Keratinocyte (primary cell): ENCODE measurements at regions not wholly inside any gene's neighbourhood (a gene's known extent, or its start where the extent isn't known, plus 50 kb on each side); places are given as distances from the start of the nearest gene placed in this dataset.

Experiments used
- DNase-seq: peaks from one replicate; pipeline ENCODE4 v3.0.0-alpha.2; 2011; ENCODE audit warnings: low read depth, missing footprints, low spot score
- FAIRE-seq: peaks from 2 replicates; lab custom pipeline; 2011; peaks lifted over from hg19 to GRCh38; lab: Jason Lieb, UNC
- H2AFZ ChIP-seq: 2 replicates; pipeline ENCODE4 v1.6.0; 2012; ENCODE audit warnings: low read length, control low read depth, inconsistent platforms; ENCODE audit not compliant: control insufficient read depth
- H3K27ac ChIP-seq: 2 replicates; pipeline ENCODE4 v1.5.1; 2011; ENCODE audit warnings: low read length; ENCODE audit not compliant: control insufficient read depth, insufficient read depth
- H3K27me3 ChIP-seq: 3 replicates; pipeline ENCODE4 v1.6.0; 2011; ENCODE audit warnings: low read length; ENCODE audit not compliant: control insufficient read depth, insufficient read depth; ENCODE audit errors: extremely low read depth
- H3K36me3 ChIP-seq, 2 experiments: 2 replicates in 1 of 2; 3 replicates in 1 of 2; pipeline ENCODE4 v1.5.1; 2011; ENCODE audit warnings: low read length in 2 of 2, mild to moderate bottlenecking in 1 of 2; ENCODE audit not compliant: control insufficient read depth in 2 of 2, insufficient read depth in 2 of 2; ENCODE audit errors: extremely low read depth in 1 of 2
- H3K4me1 ChIP-seq: 3 replicates; pipeline ENCODE4 v1.5.1; 2011; ENCODE audit warnings: low read length; ENCODE audit not compliant: control insufficient read depth, insufficient read depth; ENCODE audit errors: extremely low read depth
- H3K4me2 ChIP-seq: 3 replicates; pipeline ENCODE4 v1.6.0; 2011; ENCODE audit warnings: low read depth, low read length; ENCODE audit not compliant: control insufficient read depth, insufficient read depth; ENCODE audit errors: extremely low read depth
- H3K4me3 ChIP-seq, 3 experiments: fragments of 200-600 bp in 1 of 3; sonication (generic) in 1 of 3; 2 replicates in 2 of 3; 3 replicates in 1 of 3; pipeline ENCODE4 v1.5.1; 2011 to 2016; ENCODE audit warnings: low read length in 3 of 3, mild to moderate bottlenecking in 3 of 3, control low read depth in 2 of 3, inconsistent platforms in 1 of 3, low read depth in 1 of 3, mixed read lengths in 1 of 3, mixed run types in 1 of 3, moderate library complexity in 1 of 3; ENCODE audit not compliant: control insufficient read depth in 2 of 3, insufficient read depth in 2 of 3; ENCODE audit errors: extremely low read depth in 1 of 3
- H3K79me2 ChIP-seq: 2 replicates; pipeline ENCODE4 v1.6.0; 2012; ENCODE audit warnings: low read length; ENCODE audit not compliant: control insufficient read depth, insufficient read depth
- H3K9ac ChIP-seq: 3 replicates; pipeline ENCODE4 v1.6.0; 2011; ENCODE audit warnings: low read length; ENCODE audit not compliant: control insufficient read depth, insufficient read depth; ENCODE audit errors: extremely low read depth
- H3K9me1 ChIP-seq: 3 replicates; pipeline ENCODE4 v1.6.0; 2011; ENCODE audit warnings: low read length; ENCODE audit not compliant: control insufficient read depth, insufficient read depth; ENCODE audit errors: extremely low read depth
- H3K9me3 ChIP-seq: 2 replicates; pipeline ENCODE4 v1.5.1; 2012; ENCODE audit warnings: low read depth, low read length; ENCODE audit not compliant: control insufficient read depth
- H4K20me1 ChIP-seq: 3 replicates; pipeline ENCODE4 v1.6.0; 2011; ENCODE audit warnings: low read length; ENCODE audit not compliant: control insufficient read depth, insufficient read depth; ENCODE audit errors: extremely low read depth
- EZH2 ChIP-seq: IDR thresholded peaks from one replicate; pipeline ENCODE4 v1.6.1; 2012; ENCODE audit warnings: inconsistent platforms, mild to moderate bottlenecking, low read length, moderate library complexity
- dilution Hi-C: fragments of 300-500 bp; cut with MboI; formaldehyde crosslinking; loops from one replicate; pipeline ENCODE4 v1.7.0; 2020; ENCODE audit warnings: low sequenced_read_pairs; ENCODE audit not compliant: extremely low pct_ligation_motif_present
- TF ChIP-seq, protein P1 (sequence below), 3 experiments: IDR thresholded peaks in 1 of 3; conservative IDR thresholded peaks in 1 of 3; optimal IDR thresholded peaks in 1 of 3; 2 replicates in 2 of 3; 3 replicates in 1 of 3; pipeline versions ENCODE3 to v1.5.1; 2011; ENCODE audit warnings: low read length in 3 of 3, mild to moderate bottlenecking in 3 of 3, moderate library complexity in 2 of 3, control low read depth in 1 of 3, inconsistent platforms in 1 of 3; ENCODE audit not compliant: insufficient read depth in 2 of 3; ENCODE audit errors: extremely low read depth in 1 of 3

DNA sequence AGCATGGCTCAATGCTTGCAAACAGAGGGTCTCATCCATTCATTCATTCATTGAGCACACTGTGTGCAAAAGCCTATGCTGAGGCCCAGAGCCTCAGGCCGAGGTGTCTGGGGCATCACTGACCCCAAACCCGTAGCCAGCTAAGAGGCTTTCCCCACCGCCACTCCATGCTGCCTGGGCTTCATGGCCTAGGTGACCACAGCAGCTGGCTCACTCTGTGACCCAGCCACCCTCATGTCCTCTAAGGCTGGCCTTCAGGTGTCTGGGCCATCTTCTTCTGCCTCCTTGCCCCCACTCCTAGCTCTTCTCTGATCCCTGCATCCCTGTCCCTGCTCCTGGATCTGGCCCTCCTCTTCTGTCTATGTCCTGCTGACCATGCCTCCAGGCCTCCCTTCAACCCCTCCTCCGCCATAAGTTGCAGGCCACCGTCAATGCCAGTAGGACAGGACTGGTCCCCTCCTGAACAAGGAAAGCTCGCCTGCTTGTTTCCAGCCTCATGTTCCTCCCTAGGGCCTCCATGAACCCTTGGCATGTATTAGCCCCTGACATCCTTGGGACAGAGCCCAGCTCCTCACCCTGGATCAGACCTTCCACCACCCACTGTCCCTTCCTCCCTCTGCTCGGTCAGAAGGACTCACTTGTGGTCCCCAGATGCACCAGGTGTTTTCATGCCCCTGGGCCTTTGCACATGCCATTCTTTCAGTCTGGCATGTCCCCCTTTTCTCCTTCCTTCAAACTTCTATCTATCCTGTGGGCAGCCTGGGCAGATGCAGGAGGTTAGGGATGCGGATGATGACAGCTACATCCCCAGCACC is 92.8 kb downstream of the MYEOV start:
- dilution Hi-C loops: no loop called here

DNA sequence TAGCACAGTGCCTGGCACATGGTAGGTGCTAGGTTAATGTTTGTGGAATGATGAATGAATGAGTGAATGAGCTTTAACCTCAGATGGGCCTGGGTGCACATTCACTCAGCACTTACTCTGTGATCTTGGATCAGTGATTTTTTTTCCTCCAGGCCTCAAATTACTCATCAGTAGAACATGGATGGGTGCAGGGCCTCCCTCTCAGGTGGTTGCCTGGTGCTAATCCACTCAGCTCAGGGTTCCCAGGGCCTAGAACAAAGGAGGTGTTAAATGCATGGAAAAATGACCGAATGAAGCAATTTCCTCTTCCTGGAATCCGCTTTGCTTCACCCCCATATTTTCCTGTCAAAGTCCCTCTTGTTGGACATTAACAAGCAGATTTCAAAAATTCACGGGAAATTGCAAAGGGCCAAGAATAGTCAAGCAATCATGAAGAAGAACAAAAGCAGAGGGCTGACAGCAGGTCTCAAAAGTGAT is 93.5 kb downstream of the MYEOV start:
- Histone ChIP-seq H3K79me2 (no peaks in the 10 kb centered on the region), H3K9me3 (no peaks in the 10 kb centered on the region), H3K36me3 (no peaks in the 10 kb centered on the region), H3K4me2 (no peak overlapping the region), H3K4me1 (no peaks in the 10 kb centered on the region), H3K27me3 (peaks cover 8% of the 10 kb centered on the region), H3K4me3 (no peak overlapping the region), H3K9me1 (no peaks in the 10 kb centered on the region), H2AFZ (no peak overlapping the region), H4K20me1 (no peaks in the 10 kb centered on the region), H3K9ac (no peak overlapping the region), H3K27ac (no peak overlapping the region)
- no peak for FAIRE-seq
- TF ChIP-seq, protein P1, sequence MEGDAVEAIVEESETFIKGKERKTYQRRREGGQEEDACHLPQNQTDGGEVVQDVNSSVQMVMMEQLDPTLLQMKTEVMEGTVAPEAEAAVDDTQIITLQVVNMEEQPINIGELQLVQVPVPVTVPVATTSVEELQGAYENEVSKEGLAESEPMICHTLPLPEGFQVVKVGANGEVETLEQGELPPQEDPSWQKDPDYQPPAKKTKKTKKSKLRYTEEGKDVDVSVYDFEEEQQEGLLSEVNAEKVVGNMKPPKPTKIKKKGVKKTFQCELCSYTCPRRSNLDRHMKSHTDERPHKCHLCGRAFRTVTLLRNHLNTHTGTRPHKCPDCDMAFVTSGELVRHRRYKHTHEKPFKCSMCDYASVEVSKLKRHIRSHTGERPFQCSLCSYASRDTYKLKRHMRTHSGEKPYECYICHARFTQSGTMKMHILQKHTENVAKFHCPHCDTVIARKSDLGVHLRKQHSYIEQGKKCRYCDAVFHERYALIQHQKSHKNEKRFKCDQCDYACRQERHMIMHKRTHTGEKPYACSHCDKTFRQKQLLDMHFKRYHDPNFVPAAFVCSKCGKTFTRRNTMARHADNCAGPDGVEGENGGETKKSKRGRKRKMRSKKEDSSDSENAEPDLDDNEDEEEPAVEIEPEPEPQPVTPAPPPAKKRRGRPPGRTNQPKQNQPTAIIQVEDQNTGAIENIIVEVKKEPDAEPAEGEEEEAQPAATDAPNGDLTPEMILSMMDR (optimal IDR thresholded peaks at IDR 0.05 in 1 of 3, IDR thresholded peaks at IDR 0.05 in 1 of 3, conservative IDR thresholded peaks at IDR 0.05 in 1 of 3; ENCODE audit: extremely low read depth in 1 of 3, insufficient read depth in 2 of 3, low read length in 3 of 3): no peak
- no peak for TF ChIP-seq EZH2
- no peak for DNase-seq
- dilution Hi-C loops: no loop called here

More for the DNA sequence above, 92.8 kb downstream of the MYEOV start:
- H2AFZ ChIP-seq: no peak overlapping the region
- H3K9me1 ChIP-seq: no peaks in the 10 kb centered on the region
- H3K4me3 ChIP-seq: no peak overlapping the region
- H3K9ac ChIP-seq: no peak overlapping the region
- FAIRE-seq: no peak
- H3K79me2 ChIP-seq: no peaks in the 10 kb centered on the region
- no peaks in the 10 kb centered on the region for H3K36me3 ChIP-seq
- H3K27ac ChIP-seq: no peak overlapping the region
- H3K4me2 ChIP-seq: no peak overlapping the region
- no peaks in the 10 kb centered on the region for H3K9me3 ChIP-seq
- H3K27me3 ChIP-seq: peaks cover 3% of the 10 kb centered on the region
- no peaks in the 10 kb centered on the region for H4K20me1 ChIP-seq
- no peak for TF ChIP-seq EZH2
- TF ChIP-seq, protein P1 (optimal IDR thresholded peaks at IDR 0.05 in 1 of 3, IDR thresholded peaks at IDR 0.05 in 1 of 3, conservative IDR thresholded peaks at IDR 0.05 in 1 of 3; ENCODE audit: extremely low read depth in 1 of 3, insufficient read depth in 2 of 3, low read length in 3 of 3): no peak
- no peaks in the 10 kb centered on the region for H3K4me1 ChIP-seq
- DNase-seq: no peak
